ENCODE measurements at regions not wholly inside any gene's neighbourhood (a gene's known extent, or its start where the extent isn't known, plus 50 kb on each side); places are given as distances from the start of the nearest gene placed in this dataset.

DNA sequence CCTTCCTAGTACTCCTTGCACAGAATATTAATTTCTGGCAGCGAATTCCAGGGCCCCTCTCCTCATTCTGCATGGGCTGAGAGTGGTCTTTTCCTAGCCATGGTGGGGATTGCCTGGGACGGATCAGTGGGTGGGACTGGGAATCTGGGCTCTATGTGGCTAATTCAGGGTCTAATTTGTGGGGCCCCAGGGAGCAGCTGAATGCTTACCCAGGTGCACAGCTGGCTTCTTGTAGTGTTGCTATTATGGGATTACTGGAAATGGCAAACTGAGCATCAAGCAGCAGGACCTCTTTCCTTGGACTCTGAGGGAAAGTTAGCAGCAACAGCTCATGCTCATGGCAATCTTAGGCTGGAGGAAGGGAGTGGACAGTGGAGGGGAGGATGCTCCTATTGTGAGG lies 187.1 kb upstream of the CACNA1E start:
- Histone ChIP-seq H3K9me2 (replicated peaks; ENCODE audit: low read depth, low read length) (no peaks in the 10 kb centered on the region), H3K27me3 (ENCODE audit: insufficient read depth, low read length, poor library complexity, severe bottlenecking) (no peaks in the 10 kb centered on the region)

GRCh38 chr1:181308098-181308497 lies 175.2 kb upstream of the CACNA1E start:
- H4K20me1 ChIP-seq (ENCODE audit: insufficient read depth, low read length, poor library complexity, severe bottlenecking): no peaks in the 10 kb centered on the region
- H3K79me2 ChIP-seq (ENCODE audit: insufficient read depth, low read length): no peaks in the 10 kb centered on the region
- H2AFZ ChIP-seq (ENCODE audit: low read length): no peak overlapping the region
- H3K4me1 ChIP-seq (ENCODE audit: insufficient read depth, low read length, poor library complexity, severe bottlenecking): no peaks in the 10 kb centered on the region
- H3K4me3 ChIP-seq (ENCODE audit: low read length, poor library complexity, severe bottlenecking): no peak overlapping the region
- H3K9me2 ChIP-seq (replicated peaks; ENCODE audit: low read depth, low read length): no peaks in the 10 kb centered on the region
- no peaks in the 10 kb centered on the region for H3K9me3 ChIP-seq (ENCODE audit: insufficient read depth, low read depth, low read length)
- no peak overlapping the region for H3K9ac ChIP-seq (ENCODE audit: low read depth, low read length, poor library complexity, severe bottlenecking)
- H3K4me2 ChIP-seq (ENCODE audit: low read depth, low read length, poor library complexity, severe bottlenecking): no peak overlapping the region
- no peaks in the 10 kb centered on the region for H3K36me3 ChIP-seq (ENCODE audit: insufficient read depth, low read length)
- H3K27me3 ChIP-seq (ENCODE audit: insufficient read depth, low read length, poor library complexity, severe bottlenecking): no peaks in the 10 kb centered on the region
- H3F3A ChIP-seq (ENCODE audit: low read depth): no peaks in the 10 kb centered on the region
- no peak for TF ChIP-seq CTCF (conservative IDR thresholded peaks at IDR 0.05; ENCODE audit: low read length)
- TF ChIP-seq EZH2phosphoT487 (IDR thresholded peaks at IDR 0.05; ENCODE audit: borderline replicate concordance): no peak

More for the DNA sequence above, 187.1 kb upstream of the CACNA1E start:
- TF ChIP-seq CTCF (conservative IDR thresholded peaks at IDR 0.05; ENCODE audit: low read length): no peak
- Histone ChIP-seq H3K9me3 (ENCODE audit: insufficient read depth, low read depth, low read length) (no peaks in the 10 kb centered on the region), H4K20me1 (ENCODE audit: insufficient read depth, low read length, poor library complexity, severe bottlenecking) (no peaks in the 10 kb centered on the region), H3K4me1 (ENCODE audit: insufficient read depth, low read length, poor library complexity, severe bottlenecking) (no peaks in the 10 kb centered on the region), H3K4me2 (ENCODE audit: low read depth, low read length, poor library complexity, severe bottlenecking) (no peak overlapping the region), H3K4me3 (ENCODE audit: low read length, poor library complexity, severe bottlenecking) (no peak overlapping the region), H3K79me2 (ENCODE audit: insufficient read depth, low read length) (no peaks in the 10 kb centered on the region), H3K9ac (ENCODE audit: low read depth, low read length, poor library complexity, severe bottlenecking) (no peak overlapping the region), H2AFZ (ENCODE audit: low read length) (no peak overlapping the region), H3F3A (ENCODE audit: low read depth) (no peaks in the 10 kb centered on the region), H3K36me3 (ENCODE audit: insufficient read depth, low read length) (no peaks in the 10 kb centered on the region)

GRCh38 chr1:181310560-181310959 lies 172.8 kb upstream of the CACNA1E start:
- Histone ChIP-seq H3K4me2 (ENCODE audit: low read depth, low read length, poor library complexity, severe bottlenecking) (no peak overlapping the region), H3K9ac (ENCODE audit: low read depth, low read length, poor library complexity, severe bottlenecking) (no peak overlapping the region), H3K36me3 (ENCODE audit: insufficient read depth, low read length) (no peaks in the 10 kb centered on the region), H3K4me1 (ENCODE audit: insufficient read depth, low read length, poor library complexity, severe bottlenecking) (no peaks in the 10 kb centered on the region), H3K79me2 (ENCODE audit: insufficient read depth, low read length) (no peaks in the 10 kb centered on the region), H3K9me3 (ENCODE audit: insufficient read depth, low read depth, low read length) (no peaks in the 10 kb centered on the region), H3F3A (ENCODE audit: low read depth) (no peaks in the 10 kb centered on the region), H3K9me2 (replicated peaks; ENCODE audit: low read depth, low read length) (no peaks in the 10 kb centered on the region), H3K27me3 (ENCODE audit: insufficient read depth, low read length, poor library complexity, severe bottlenecking) (no peaks in the 10 kb centered on the region), H3K4me3 (ENCODE audit: low read length, poor library complexity, severe bottlenecking) (no peak overlapping the region), H4K20me1 (ENCODE audit: insufficient read depth, low read length, poor library complexity, severe bottlenecking) (no peaks in the 10 kb centered on the region), H2AFZ (ENCODE audit: low read length) (no peak overlapping the region)
- TF ChIP-seq EZH2phosphoT487 (IDR thresholded peaks at IDR 0.05; ENCODE audit: borderline replicate concordance): no peak
- TF ChIP-seq CTCF (conservative IDR thresholded peaks at IDR 0.05; ENCODE audit: low read length): no peak

All from Loucy (cell line).